NOMO-1 treated with DMSO at 0.1 percent for 48 hours (cell line): ENCODE measurements at regions not wholly inside any gene's neighbourhood (a gene's known extent, or its start where the extent isn't known, plus 50 kb on each side); places are given as distances from the start of the nearest gene placed in this dataset.

Experiments used
- DNase-seq: peaks from one replicate; lab custom pipeline; 2025; ENCODE audit not compliant: unreplicated experiment; lab: John Stamatoyannopoulos, UW

- DNase-seq = no peak
Measured at GRCh38 chr5:125528881-125529280, 782.4 kb upstream of the ZNF608 start.

- no peak for DNase-seq
Measured at GRCh38 chr5:125530833-125531615, 784.6 kb upstream of the ZNF608 start.

- no peak for DNase-seq
Measured at GRCh38 chr5:125536095-125536494, 789.7 kb upstream of the ZNF608 start.

DNA sequence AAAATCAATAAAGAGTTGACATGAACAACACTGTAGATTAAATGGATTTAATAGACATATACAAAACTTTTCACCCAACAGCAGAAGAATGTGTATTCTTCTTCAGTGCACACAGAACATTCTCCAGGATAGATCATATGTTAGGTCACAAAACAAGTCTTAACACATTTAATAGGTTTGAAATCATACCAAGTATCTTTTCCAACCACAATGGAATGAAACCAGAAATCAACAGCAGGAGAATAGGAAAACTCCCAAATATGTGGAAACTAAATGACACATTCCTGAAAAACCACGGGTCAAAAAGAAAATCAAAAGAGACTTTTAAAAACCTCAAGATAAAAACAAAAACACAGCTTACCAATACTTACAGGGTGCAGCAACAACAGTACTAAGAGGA, 790.1 kb upstream of the ZNF608 start:
- DNase-seq = no peak

GRCh38 chr5:125537661-125538060, 791.2 kb upstream of the ZNF608 start:
- DNase-seq = no peak

DNA sequence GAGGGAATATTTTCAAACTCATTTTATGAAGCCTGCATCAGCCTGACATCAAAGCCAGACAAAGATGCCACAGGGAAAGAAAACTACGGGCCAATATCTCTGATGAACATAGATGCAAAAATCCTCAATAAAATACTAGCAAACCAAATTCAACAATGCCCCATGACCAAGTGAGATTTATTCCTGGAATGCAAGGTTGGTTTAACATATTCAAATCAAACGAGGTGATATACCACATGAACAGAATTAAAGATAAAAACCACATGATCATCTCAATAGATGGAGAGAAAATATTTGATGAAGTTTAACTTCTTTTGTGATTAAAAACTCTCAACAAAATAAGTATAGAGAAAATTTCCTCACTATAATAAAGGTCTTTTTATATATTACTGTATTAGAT, 792.0 kb upstream of the ZNF608 start:
- no peak for DNase-seq

GRCh38 chr5:125541085-125541484, 794.6 kb upstream of the ZNF608 start:
- no peak for DNase-seq

- no peak for DNase-seq
Measured at GRCh38 chr5:125549322-125549911, 803.0 kb upstream of the ZNF608 start.

GRCh38 chr5:125550274-125550673, 803.8 kb upstream of the ZNF608 start:
- DNase-seq = no peak

GRCh38 chr5:125551246-125551645, 804.8 kb upstream of the ZNF608 start:
- no peak for DNase-seq

DNA sequence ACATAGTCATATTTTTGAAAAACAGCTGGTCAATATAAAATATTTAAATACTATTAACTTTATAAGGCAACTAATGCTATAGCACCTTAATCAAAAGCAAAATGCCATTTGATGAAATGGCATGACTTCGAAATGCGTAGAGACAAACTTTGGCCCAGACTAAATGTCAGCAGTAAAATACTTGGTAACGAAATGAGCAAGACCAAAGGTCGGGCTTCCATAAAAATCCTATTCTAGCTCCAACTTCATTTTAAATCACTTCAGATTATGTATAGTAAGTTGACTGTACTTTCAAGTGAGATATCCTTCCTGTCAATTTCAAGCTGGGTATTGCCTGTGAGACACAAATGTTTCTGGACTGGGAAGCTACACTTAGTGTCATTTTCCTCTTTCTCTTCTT, 805.4 kb upstream of the ZNF608 start:
- no peak for DNase-seq

- no peak for DNase-seq
Measured at GRCh38 chr5:125552486-125552885, 806.0 kb upstream of the ZNF608 start.

DNA sequence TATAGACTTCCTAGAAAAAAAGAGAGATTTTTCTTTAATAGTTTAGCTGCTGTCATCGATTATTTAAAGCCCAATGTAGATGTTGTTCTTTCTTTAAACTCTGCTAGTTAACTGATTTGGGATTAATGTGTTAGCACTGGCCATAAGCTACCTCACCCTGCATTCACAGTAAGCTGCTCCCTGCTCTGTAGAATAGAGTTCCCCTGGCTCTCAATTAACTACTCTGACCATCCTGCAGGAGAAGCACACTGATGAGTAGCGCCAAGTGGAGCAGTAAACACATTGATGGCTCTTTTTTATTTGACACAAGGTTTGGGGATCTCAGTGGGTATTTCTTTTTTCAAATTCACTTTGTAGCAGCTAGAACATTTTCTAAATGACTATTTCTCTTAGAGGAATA, 807.9 kb upstream of the ZNF608 start:
- DNase-seq = no peak

GRCh38 chr5:125555591-125555990, 809.2 kb upstream of the ZNF608 start:
- no peak for DNase-seq

GRCh38 chr5:125558016-125558415, 811.6 kb upstream of the ZNF608 start:
- DNase-seq = no peak

- no peak for DNase-seq
Measured at GRCh38 chr5:125558466-125558865, 812.0 kb upstream of the ZNF608 start.

DNA sequence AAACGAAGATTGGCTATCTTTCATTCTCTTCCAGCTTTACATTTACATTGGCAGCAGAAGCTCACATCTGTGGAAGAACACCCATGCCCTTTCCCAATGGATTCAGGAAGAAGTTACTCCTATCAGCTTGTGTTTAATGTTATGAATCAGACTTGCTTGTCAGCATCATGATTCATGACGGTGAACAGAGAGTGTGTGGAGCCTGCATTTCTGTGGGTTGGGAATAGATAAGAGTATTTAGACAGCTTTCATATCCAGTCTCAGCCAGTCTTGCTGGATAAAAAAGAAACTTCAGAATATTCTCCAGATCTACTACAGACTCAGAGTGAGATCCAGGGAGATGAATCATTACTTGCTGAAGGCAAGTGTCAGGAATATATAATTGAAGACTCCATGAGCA, 812.9 kb upstream of the ZNF608 start:
- DNase-seq = no peak

- DNase-seq = no peak
Measured at GRCh38 chr5:125560476-125561225, 814.2 kb upstream of the ZNF608 start.

- no peak for DNase-seq
Measured at GRCh38 chr5:125564317-125564975, 818.0 kb upstream of the ZNF608 start.

DNA sequence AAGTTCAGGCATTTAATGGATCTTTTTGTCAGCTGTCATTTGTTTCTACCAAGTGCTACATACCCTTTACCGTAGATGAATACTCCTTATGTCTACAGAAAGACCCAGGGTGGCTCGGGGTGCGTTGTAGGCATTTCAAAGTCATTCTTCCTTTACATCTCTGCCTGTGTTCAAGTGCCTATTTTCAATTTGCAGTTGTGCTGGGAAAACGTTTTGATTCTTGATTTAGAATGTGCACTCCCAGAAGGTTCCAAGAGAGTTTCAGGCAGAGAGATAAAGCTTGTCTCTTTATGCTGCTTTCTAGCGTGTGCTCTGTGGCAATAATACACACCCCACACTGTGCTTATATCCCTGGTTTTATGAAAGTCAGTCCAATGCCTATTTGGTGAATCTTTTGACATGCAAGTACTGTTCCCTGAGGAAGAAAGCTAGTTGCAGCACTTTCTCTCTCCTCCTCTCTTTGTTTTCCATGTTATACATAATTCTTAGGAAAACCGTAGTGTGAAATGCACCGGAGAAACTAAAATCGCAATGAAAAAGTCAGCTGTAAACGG, 828.1 kb upstream of the ZNF608 start:
- DNase-seq = no peak

DNA sequence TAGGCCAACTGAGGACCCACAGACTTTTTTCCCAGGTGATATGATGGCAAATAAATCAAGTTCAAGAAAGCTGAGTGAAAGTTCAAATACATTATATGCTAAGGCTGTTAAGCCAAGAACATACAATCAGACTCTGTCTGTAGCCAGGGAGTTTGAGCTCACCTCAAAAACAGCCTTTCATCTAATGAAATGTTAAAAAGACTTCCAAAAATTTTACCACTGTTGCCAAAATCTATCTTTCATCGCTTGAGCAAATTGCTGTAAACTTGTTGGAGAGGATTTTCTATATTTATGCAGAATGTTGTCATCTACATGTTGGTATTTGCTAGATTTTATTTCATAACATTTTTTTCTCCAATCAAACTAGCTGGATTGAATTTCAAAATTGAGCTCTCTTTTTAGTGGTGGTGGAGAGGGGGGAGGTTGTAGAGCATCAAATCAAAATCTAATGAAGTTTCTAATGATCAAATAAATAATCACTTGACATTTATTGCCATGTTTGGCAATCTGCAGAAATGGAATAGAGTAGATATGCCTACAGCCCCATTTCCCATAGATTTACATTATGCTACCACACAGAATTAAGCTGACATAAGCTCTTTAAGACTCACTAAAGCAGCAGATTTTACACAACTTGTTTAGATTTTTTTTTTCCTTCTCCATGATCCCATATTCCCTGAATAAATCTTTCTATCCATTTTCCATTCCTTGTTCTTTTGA, 828.9 kb upstream of the ZNF608 start:
- no peak for DNase-seq
